Fibroblast of skin of right quadriceps (primary cell): ENCODE measurements at regions not wholly inside any gene's neighbourhood (a gene's known extent, or its start where the extent isn't known, plus 50 kb on each side); places are given as distances from the start of the nearest gene placed in this dataset.

Experiments used
- DNase-seq: peaks from one replicate; pipeline ENCODE4 v3.0.0-alpha.2; 2013

DNA sequence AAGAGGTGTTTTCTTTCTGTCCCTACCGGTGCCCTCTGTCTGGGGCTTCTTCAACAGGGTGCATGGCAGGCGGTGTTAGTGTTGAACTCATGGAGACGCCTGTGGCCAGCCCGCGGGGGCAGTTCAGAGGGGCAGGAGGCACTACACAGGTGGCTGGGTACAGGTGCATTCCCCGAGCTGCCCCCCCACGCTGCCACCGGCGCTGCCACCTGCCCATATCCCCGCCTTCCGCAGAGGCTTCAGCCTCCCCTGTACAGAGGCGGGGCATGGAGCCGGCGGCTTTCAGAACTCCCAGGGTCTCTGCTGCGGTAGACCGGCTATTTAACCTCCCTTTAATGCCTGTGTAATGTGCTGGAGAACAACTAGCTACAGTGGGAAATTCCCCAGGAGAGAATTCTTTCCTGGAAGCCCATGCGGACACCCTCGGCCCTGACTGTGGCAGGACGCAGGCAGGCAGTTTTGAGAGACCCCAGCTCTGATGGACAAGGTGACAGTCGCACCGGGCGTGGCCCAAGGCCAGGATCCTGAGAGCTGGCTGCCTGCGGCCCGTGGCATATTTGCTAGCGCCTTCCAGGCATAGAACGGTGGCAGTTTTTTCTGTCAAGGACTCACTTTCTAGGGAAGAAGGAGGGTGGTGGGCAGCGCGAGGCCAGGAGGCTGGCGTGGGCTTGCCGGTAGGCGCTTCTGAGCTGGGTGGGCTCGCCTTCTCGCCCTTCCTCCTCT, 53.7 kb upstream of the ZNF32 start:
- DNase-seq: no peak

DNA sequence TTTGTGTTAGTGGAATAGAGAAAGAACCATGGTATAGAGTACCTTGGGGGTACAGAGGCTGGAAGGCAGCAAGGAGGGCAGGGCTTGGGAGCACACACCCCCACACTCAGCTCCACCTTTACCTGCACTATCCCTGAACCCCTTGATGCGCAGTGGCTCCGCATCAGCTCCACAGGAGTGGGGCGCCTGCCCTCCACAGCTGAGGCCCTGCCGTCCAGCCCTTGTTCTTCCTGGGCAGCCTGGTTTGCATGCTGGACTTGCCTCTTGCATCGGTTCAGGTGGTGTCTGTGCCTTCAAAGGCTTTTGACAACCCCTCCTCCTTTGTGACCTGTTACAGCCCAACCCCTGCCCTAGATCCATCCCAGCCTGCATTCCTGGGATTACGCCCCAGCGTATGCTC, 52.6 kb upstream of the ZNF32 start:
- DNase-seq: no peak

DNA sequence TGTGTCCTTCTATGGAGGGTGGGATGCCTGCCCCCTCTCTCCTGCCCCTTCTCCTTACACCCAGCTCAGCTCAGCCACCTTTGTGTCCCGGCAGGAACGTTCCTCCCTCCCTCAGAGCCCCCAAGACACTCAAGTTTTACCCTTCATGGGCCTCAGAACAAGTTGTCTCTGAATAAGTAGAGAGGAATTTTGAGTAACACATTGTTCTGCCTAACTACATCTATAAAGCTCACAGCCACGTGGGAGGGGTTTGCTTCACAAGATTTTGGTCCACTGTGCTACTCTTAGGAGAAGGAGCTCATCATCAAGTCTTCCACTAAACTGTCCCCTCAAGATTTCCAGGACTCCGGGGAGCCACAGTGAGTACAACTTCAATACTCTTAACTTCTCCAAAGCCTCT, 51.6 kb upstream of the ZNF32 start:
- peak; percentile 70 for DNase-seq

DNA sequence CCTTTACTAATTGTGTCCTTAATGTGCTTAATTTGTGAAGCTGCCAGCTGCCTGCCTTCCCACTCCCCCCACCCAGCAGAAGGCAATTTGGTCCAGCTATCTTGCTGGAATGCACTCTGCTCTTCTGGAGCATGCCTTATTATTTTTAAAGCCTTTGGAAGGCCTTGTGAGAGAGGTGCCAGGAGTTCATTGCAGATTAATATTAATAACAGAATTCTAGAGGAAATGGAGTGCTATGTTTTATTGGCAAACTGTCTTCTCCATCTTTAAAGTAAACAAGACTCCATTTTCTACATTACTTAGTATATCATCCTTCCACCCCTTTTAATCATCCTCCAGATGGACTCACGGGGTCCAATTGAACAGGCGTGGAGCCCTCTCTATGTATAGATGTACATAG, 50.8 kb upstream of the ZNF32 start:
- no peak for DNase-seq
